Activated naive CD4-positive, alpha-beta T cell treated with Interleukin-2 at 50 U/mL for 16 hours (primary cell): ENCODE measurements at regions not wholly inside any gene's neighbourhood (a gene's known extent, or its start where the extent isn't known, plus 50 kb on each side); places are given as distances from the start of the nearest gene placed in this dataset.
"Not testable (repeated sequence)": the region's sequence is repeated elsewhere in the genome, so short reads cannot be mapped to it uniquely, and the experiment has no call there.

Experiments
- DNase-seq: peaks from one replicate; pipeline ENCODE4 v3.0.0-alpha.2; 2020

DNA sequence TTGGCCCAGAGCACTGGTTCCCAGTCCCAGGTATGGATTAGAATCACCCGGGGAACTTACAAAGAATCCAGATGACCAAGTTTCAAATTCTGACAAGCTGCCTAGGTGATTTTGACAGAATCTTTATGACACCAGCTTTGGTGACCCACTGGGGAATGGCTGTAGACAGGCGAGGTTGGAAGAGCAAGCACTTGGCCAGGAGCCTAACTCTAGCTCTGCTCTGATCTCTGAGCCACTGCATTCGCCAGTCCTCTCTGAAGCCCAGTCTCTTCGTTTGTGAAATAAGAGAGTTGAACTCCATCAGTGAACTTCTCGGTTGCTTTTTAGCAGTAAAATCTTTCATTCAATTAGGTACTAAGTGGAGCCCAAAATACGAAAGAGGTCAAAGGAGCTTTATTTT is 161.2 kb downstream of the VEGFA start:
- DNase-seq: no peak

DNA sequence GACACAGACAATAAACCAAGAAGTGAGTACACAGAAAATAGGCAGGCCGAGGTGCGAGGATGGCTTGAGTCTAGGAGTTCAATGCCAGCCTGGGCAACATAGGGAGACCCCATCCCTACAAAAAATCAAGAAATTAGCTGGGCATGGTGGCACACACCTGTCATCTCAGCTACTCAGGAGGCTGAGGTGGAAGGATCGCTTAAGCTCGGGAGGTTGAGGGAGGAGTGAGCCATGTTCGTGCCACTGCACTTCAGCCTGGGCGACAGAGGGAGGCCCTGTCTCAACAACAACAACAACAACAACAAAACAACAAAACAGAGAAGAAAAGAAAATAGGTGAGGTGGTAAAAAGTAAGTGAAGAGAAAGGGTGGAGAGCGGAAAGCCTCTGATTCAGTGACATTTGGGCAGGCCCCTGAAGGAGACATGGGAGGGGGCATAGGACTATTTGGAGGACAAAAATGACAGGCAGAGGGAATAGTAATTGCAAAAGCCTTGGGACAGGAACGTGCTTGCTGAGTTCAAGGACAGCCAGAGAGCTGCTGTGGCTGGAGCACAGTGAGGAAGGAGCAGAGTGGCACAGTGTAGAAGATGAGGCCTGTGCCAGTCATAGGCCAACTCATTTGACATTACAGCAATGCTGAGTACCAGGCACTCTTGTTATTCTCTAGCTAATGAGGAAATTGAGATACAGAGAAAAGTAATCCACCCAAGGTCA is 160.6 kb downstream of the VEGFA start:
- no peak for DNase-seq

DNA sequence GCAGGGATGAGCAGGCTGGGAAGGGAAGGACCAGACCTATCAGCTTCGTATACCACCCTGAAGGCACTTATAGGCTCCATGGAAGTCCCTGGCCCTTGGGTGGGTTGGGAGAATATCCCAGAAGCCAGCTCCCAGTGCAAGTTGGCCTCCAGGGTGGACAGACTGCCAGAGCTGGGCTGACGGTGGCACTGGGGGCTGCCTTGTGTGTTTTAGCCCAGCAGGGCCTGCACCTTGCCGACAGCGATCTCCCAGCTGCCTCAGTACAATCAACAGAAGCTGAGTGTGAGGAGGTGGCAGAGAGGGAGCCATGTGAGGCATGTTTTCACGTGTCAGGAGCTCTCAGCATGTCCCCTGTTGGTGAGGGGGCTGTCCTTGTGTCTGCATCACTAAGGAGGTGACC is 159.5 kb downstream of the VEGFA start:
- DNase-seq: no peak

DNA sequence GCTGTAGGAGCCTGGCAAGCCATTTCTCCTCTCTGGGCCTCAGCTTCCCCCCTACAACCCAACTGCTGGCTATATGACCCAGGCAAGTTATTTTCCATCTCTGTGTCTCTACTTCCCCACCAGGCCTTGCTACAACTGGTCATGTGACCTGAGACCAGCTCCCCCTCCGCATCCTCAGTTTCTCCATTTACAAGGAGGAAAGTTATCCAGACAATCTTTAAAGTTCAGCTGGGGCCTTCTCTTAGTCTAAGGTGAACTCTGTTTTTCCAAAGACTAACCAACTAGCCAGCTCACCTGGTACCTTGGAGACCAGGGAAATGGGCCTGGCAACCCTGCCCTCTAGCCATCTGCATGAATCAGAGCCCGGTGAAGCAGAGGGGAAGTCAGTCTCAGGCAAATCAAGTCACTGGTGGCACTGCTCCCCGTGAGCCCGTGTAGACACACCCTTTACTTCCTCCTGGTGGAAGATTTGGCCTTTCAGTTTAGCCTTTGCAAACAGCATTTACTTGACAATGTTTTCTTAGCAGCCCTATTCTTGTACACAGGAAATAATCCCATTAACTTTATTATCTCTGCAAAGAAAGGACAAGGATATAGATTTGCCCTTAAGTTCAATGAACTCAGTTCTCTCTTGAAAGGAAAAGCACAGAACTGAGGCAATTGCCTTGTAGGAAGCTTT is 157.7 kb downstream of the VEGFA start:
- DNase-seq: no peak

DNA sequence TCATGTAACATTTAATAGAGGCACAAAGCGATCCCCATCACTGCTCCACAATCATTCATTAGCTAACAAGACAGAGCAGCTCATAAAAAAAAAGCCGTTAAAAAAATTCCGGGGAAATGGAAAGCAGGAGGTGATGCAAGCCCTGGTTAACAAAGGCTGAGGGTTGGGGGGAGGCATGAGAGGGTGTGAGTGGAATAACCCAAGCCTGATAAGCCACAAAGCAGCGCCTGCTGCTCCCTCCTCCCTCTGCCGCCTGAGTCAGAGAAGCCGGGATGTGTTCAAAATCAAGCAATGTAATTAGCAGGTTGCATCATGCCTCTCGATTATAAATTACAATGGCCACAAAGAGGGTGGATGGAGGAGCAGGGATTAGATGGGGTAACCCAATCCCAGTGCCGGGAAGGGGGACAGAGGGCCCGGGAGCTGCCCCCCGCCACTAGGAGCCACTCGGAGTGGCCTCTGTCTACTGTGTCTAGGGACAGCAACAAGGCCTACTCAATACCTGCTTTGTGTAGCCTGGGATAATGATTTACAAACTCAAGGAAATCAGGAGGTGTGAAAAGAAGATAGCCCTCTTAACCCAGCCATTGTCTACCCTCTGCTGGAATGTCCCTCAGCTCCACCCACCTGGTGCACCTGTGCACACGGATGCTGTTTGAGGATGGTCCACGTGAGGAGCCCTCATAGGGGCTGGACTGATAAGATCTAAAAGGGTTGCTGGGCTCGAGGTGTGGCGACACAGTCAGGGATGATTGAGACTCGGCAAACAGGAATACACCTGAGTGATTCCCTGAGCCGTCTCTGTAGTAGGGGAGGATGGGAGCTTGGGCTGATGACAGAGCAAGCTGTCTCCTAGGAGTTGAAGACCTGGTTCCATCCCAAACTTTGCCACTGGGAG is 156.9 kb downstream of the VEGFA start:
- DNase-seq: no peak

GRCh38 chr6:43925636-43926139 is 155.7 kb downstream of the VEGFA start:
- not testable (repeated sequence) for DNase-seq

GRCh38 chr6:43924222-43924702 is 154.3 kb downstream of the VEGFA start:
- DNase-seq: peak; percentile 52

DNA sequence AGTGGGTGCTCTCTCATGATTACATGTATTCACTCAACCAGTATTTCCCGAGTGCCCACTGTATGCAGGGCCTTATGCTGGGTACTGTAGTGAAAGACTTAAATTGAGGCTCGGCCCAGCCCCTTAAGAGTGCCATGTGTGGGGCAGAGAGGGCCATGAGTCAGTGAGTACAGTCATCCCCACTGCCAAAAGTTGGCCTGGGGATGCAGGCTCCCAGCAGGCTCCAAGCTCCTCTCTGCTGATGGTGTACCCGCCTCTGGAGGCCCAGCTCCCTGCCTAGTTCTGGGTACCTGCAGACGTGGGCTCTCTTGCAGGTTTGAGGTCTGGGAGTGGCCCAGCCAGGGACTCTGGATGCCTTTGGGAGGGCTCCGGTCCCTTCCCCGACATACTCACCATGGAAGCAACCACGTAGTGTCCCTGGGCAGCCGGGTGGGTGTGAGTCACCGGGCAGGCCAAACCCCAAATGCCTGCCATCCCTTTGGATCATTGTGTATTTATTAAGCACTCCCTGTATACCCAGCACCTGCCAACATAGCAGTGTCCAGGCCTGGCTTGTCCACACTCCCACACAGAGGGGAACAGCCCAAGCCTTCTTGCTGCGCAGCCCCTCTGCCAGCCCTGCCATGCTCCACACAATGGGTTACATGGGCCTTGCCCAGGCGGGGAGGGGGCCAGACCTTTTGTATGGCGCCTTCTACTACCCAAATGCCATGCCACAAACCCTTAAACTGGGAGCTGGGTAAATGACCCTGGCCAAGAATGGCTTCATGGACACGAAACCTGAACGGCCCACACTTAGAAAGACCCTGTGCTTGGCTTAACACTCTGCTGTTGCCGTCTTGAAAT is 153.6 kb downstream of the VEGFA start:
- no peak for DNase-seq

GRCh38 chr6:43922426-43923375 is 152.7 kb downstream of the VEGFA start:
- no peak for DNase-seq

GRCh38 chr6:43921548-43922425 is 151.8 kb downstream of the VEGFA start:
- no peak for DNase-seq

DNA sequence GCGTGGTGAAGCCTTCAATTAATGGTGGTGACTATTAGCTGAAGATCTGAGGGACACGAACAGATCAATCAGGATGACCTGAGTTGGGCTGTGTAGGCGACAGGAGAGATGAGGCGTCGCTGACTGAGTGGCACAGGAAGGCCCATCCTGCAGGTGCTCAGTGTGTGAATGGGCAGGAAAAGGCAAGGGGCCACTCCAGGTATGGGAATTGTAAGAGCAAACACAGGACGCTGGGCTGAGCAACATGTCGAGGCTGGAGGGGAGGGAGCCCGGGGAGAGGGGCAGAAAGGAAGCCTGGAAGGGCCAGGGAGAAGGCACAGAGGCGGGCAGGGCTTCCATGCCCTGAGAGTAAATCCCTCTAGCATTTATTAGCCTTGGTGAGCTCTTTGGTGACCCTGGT is 151.0 kb downstream of the VEGFA start:
- DNase-seq: no peak

GRCh38 chr6:43919774-43920173 is 149.8 kb downstream of the VEGFA start:
- no peak for DNase-seq

DNA sequence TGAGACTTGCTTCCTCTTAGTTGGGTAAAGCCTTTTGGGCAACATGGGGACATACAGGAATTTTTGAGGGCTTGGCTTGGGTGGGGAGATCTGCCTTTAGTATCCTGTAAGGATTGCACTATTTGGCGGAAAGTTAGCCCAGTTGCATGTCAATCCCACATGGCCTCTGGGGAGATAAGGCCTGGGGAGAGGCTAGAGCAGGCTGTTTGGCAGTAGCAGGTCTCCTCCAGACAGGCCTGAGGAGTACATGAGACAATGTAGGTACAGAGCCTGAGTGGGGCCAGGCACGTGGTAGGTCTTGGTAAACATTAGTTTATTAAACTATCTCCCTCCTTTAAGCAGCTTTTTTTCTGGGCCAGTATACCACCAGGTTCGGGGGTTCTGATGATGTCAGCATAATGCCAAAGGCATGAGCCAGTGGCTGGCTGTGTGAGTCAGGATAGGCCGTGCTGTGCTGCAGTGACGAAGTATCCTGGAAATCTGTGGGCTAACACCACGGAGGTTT is 147.9 kb downstream of the VEGFA start:
- no peak for DNase-seq

DNA sequence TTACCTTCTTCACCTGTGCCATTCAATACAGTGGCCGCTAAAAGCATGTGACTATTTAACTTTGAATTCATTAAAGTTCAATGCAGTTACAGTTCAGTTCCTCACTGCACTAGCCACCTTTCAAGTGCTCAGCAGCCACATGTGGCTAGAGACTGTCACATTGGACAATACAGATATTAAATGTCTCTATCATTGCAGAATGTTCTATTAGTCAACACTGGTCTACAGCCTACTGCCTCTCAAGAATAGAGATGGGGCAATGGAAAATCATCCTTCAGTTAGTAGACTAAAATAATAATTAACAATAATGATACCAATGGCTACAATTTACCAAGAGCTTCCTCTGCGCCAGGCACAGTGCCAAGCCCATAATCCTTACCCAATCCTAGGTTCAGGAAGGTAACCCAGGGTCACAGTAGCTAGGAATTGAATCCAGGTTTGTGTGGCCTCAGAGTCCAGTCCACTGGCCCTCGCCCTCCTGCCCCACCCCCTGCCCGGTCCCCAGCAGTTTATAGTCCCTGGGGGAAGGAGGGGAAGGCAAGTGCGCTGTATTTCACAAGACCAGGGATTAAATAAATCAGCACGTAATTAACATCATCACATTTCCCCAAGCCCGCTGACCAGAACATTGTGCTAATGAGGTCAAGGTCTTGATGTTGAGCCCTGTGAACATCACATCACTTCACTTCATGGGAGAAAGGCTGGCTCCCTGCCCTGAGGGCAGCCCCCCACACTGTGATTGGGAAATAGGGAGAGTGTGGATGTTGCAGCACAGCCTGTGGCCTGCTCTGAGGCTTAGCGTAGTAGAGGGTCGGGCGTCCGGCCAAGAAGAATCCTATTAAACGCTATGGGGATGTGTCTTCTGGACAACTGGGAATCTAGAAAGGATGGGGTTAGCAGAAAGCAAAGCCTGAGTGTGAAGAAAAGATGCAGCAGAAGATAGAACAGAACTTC is 147.2 kb downstream of the VEGFA start:
- no peak for DNase-seq

DNA sequence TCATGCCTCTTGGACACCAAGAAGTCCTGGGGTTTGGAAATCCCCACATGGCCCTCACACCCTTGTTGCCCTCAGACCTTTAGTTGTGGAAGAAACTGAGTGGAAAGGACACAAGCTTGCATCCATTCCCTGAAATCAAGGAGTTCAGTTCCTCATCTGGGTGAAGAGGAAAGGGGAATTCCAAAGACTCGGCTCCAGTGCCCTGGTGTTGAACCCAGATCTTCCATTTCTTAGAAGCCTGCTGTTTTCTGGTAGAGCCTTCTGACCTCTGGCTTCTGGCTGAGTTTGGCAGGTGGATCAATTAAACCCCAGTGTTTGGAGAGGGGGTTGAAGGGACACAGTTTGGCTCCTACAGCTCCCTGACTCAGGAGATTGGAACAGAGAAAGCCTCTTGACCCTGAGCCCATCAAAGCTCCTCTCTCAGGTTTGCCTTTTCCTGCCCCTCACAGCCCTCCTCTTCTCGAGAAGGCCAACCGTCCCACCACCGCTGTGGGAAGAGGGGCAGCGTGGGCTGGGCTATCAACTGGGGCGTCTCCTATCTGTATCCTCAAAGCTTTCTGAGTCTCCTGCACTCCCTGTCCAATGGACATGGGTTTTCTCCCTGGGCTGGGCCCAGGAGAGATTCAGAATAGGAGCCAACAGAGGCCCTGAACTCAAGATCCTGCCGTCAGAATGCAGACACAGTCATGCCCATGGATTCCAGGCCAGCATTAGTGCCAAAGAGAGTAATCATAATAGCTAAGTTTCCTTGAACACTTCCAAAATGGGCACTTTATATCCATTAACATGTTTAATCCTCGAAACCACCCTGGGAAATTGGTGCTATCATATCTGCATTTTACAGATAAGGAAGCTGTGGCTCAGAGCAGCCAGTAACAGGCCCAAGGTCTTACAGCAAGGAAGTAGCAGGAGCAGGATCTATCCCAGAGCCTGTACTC is 146.2 kb downstream of the VEGFA start:
- DNase-seq: no peak

DNA sequence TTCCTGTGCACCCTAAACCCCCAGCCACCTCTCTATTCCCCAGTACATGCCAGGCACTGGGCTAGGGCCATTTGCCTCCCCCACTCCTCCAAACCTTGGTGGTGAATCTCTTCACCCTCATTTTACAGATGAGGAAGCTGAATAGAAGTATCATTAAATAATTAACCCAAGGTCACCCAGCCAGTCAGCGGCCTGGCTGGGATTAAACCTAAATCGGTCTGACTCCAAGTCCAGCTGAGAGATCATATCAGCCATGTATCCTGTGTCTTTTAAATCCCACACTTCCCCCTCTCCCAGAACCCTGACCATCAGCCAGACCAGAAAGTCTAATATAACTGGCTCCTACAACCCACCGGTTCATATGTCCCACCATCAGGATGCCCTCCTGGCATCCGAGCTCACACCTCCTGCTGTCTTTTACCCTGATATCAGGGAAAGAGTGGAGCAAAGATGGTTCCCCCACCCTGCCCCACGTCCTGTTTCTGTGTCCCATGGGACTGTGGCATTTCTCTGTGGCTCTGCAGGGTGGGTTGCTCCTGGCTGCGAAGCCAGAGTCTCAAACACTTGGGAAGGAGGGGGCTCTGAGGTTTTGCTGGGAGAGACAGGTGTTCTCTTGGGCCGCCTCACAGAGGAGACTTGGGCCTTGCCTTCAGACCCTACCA is 145.3 kb downstream of the VEGFA start:
- DNase-seq: no peak
